ENCODE measurements at regions not wholly inside any gene's neighbourhood (a gene's known extent, or its start where the extent isn't known, plus 50 kb on each side); places are given as distances from the start of the nearest gene placed in this dataset.

- Mint-ChIP-seq H3K36me3 (ENCODE audit: insufficient read depth, unreplicated experiment) (no peaks in the 10 kb centered on the region), H3K4me1 (ENCODE audit: low read depth, unreplicated experiment) (no peaks in the 10 kb centered on the region)
- DNase-seq: no peak
Observed at GRCh38 chr4:166421556-166422156, 548.6 kb downstream of the TLL1 start.

GRCh38 chr4:166422475-166422874, 549.4 kb downstream of the TLL1 start:
- Mint-ChIP-seq H3K36me3 (ENCODE audit: insufficient read depth, unreplicated experiment) (no peaks in the 10 kb centered on the region), H3K9me3 (ENCODE audit: low read depth, unreplicated experiment) (no peaks in the 10 kb centered on the region), H3K4me1 (ENCODE audit: low read depth, unreplicated experiment) (no peaks in the 10 kb centered on the region), H3K4me3 (ENCODE audit: low read depth, unreplicated experiment) (no peak overlapping the region), H3K27me3 (ENCODE audit: unreplicated experiment) (no peaks in the 10 kb centered on the region), H3K27ac (ENCODE audit: unreplicated experiment) (no peak overlapping the region)
- CTCF ChIA-PET: no interaction called here
- DNase-seq: no peak
- no peak for TF ChIP-seq CTCF (IDR thresholded peaks at IDR 0.05; ENCODE audit: unreplicated experiment)
- no TSS peak for BruUV-seq (replicated peaks)
- intact Hi-C loops (cut with micrococcal nuclease; ENCODE audit: unreplicated experiment): no loop called here

More at GRCh38 chr4:166421556-166422156, 548.6 kb downstream of the TLL1 start:
- TF ChIP-seq CTCF (IDR thresholded peaks at IDR 0.05; ENCODE audit: unreplicated experiment): no peak
- H3K27ac Mint-ChIP-seq (ENCODE audit: unreplicated experiment): no peak overlapping the region
- CTCF ChIA-PET: no interaction called here
- H3K9me3 Mint-ChIP-seq (ENCODE audit: low read depth, unreplicated experiment): no peaks in the 10 kb centered on the region
- intact Hi-C loops (cut with micrococcal nuclease; ENCODE audit: unreplicated experiment): no loop called here
- H3K27me3 Mint-ChIP-seq (ENCODE audit: unreplicated experiment): no peaks in the 10 kb centered on the region
- no TSS peak for BruUV-seq (replicated peaks)
- no peak overlapping the region for H3K4me3 Mint-ChIP-seq (ENCODE audit: low read depth, unreplicated experiment)

GRCh38 chr4:166426300-166426863, 553.3 kb downstream of the TLL1 start:
- BruUV-seq (replicated peaks): no TSS peak
- H3K4me3 Mint-ChIP-seq (ENCODE audit: low read depth, unreplicated experiment): no peak overlapping the region
- no peaks in the 10 kb centered on the region for H3K36me3 Mint-ChIP-seq (ENCODE audit: insufficient read depth, unreplicated experiment)
- no peak for TF ChIP-seq CTCF (IDR thresholded peaks at IDR 0.05; ENCODE audit: unreplicated experiment)
- no peaks in the 10 kb centered on the region for H3K4me1 Mint-ChIP-seq (ENCODE audit: low read depth, unreplicated experiment)
- CTCF ChIA-PET: no interaction called here
- no peak for DNase-seq
- no peak overlapping the region for H3K27ac Mint-ChIP-seq (ENCODE audit: unreplicated experiment)
- no peaks in the 10 kb centered on the region for H3K9me3 Mint-ChIP-seq (ENCODE audit: low read depth, unreplicated experiment)
- no peaks in the 10 kb centered on the region for H3K27me3 Mint-ChIP-seq (ENCODE audit: unreplicated experiment)
- intact Hi-C loops (cut with micrococcal nuclease; ENCODE audit: unreplicated experiment): no loop called here

- H3K4me1 Mint-ChIP-seq (ENCODE audit: low read depth, unreplicated experiment): no peaks in the 10 kb centered on the region
- no peak overlapping the region for H3K27ac Mint-ChIP-seq (ENCODE audit: unreplicated experiment)
- H3K36me3 Mint-ChIP-seq (ENCODE audit: insufficient read depth, unreplicated experiment): no peaks in the 10 kb centered on the region
- no peaks in the 10 kb centered on the region for H3K27me3 Mint-ChIP-seq (ENCODE audit: unreplicated experiment)
- H3K4me3 Mint-ChIP-seq (ENCODE audit: low read depth, unreplicated experiment): no peak overlapping the region
- CTCF ChIA-PET: no interaction called here
- intact Hi-C loops (cut with micrococcal nuclease; ENCODE audit: unreplicated experiment): no loop called here
- DNase-seq: no peak
- TF ChIP-seq CTCF (IDR thresholded peaks at IDR 0.05; ENCODE audit: unreplicated experiment): no peak
- no TSS peak for BruUV-seq (replicated peaks)
- H3K9me3 Mint-ChIP-seq (ENCODE audit: low read depth, unreplicated experiment): no peaks in the 10 kb centered on the region
Observed at GRCh38 chr4:166432125-166432524, 559.1 kb downstream of the TLL1 start.

Data from Calu3 (cell line).